SK-N-MC (cell line): ENCODE measurements at regions not wholly inside any gene's neighbourhood (a gene's known extent, or its start where the extent isn't known, plus 50 kb on each side); places are given as distances from the start of the nearest gene placed in this dataset.

Experiments used
- EZH2 ChIP-seq: fragments of 200-600 bp; sonication (generic); IDR thresholded peaks from one replicate; pipeline ENCODE4 v1.6.1; 2017; ENCODE audit warnings: antibody characterized with exemption
- POLR2AphosphoS5 ChIP-seq: IDR thresholded peaks from 2 replicates; pipeline ENCODE4 v1.6.1; 2012; ENCODE audit warnings: mild to moderate bottlenecking, low read depth, low read length, borderline replicate concordance

DNA sequence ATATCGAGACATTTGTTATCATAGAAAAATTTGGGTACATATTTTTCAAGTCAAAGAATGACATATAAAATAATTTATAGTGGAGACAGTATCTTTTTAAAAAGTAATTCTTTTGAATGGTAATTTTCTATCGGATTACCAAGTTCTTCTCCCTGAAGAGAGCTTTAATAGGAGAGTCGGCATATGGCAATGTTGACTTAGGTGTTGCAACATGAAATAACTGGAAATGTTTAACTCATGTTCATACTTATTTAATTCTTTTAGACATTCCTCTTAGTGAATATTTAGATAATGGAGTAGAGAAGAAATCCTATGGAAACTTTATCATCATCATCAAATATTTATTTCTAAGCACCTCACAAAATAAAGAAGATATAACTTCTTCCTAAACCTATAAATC is 118.2 kb upstream of the CTNND2 start:
- TF ChIP-seq POLR2AphosphoS5: no peak
- no peak for TF ChIP-seq EZH2
